ENCODE measurements at regions not wholly inside any gene's neighbourhood (a gene's known extent, or its start where the extent isn't known, plus 50 kb on each side); places are given as distances from the start of the nearest gene placed in this dataset.

- DNase-seq = no peak
Measured at GRCh38 chr10:79014796-79015195, 54.0 kb upstream of the ZMIZ1 start.

- DNase-seq = no peak
Measured at GRCh38 chr10:79017882-79018520, 50.8 kb upstream of the ZMIZ1 start.

- no peak for DNase-seq
Measured at GRCh38 chr10:79018521-79019011, 50.2 kb upstream of the ZMIZ1 start.

Measured in amniotic stem cell (primary cell).